ENCODE measurements at regions not wholly inside any gene's neighbourhood (a gene's known extent, or its start where the extent isn't known, plus 50 kb on each side); places are given as distances from the start of the nearest gene placed in this dataset.

- TF ChIP-seq IRF1 (CRISPR knock-in tag; IDR thresholded peaks at IDR 0.05; ENCODE audit: borderline replicate concordance) (no peak), NCOA2 (IDR thresholded peaks at IDR 0.05; ENCODE audit: partially characterized antibody in 2 of 2) (peak in 1 of 2 experiments; percentile 24), NFIC (IDR thresholded peaks at IDR 0.05) (peak; percentile 99), TCFL5 (CRISPR knock-in tag; conservative IDR thresholded peaks at IDR 0.05) (no peak), E2F6 (IDR thresholded peaks at IDR 0.05; ENCODE audit: borderline replicate concordance in 1 of 2, extremely low read depth in 1 of 2, insufficient read depth in 1 of 2, insufficient read length in 1 of 2, low read depth in 1 of 2, low read length in 1 of 2, poor library complexity in 1 of 2, severe bottlenecking in 1 of 2) (no peak), ZBTB43 (CRISPR knock-in tag; IDR thresholded peaks at IDR 0.05) (no peak), NFIX (CRISPR knock-in tag; IDR thresholded peaks at IDR 0.05; ENCODE audit: low read depth) (peak; percentile 98), SRSF1 (IDR thresholded peaks at IDR 0.05; ENCODE audit: low read depth, low read length) (no peak), CCAR2 (IDR thresholded peaks at IDR 0.05; ENCODE audit: low read depth, low read length) (no peak), RBM14 (IDR thresholded peaks at IDR 0.05; ENCODE audit: borderline replicate concordance, insufficient read depth, low read depth, low read length) (no peak), SMAD1 (IDR thresholded peaks at IDR 0.05; ENCODE audit: low read depth, low read length, partially characterized antibody) (no peak), NBN (IDR thresholded peaks at IDR 0.05; ENCODE audit: low read depth) (no peak)
Observed at GRCh38 chr6:67121115-67121514, 1414.1 kb upstream of the EYS start (continued).

Measured in K562 (cell line).